C4-2B (cell line): ENCODE measurements at regions not wholly inside any gene's neighbourhood (a gene's known extent, or its start where the extent isn't known, plus 50 kb on each side); places are given as distances from the start of the nearest gene placed in this dataset.

ENCODE experiments used
- CTCF ChIP-seq: fragments of 450-650 bp; conservative IDR thresholded peaks from 2 replicates; pipeline ENCODE4 v1.5.1; 2017; ENCODE audit warnings: mild to moderate bottlenecking
- ZFX ChIP-seq: fragments of 450-650 bp; IDR thresholded peaks from 2 replicates; pipeline ENCODE4 v1.6.1; 2017

GRCh38 chr9:135340143-135340655 is 139.4 kb upstream of the PPP1R26 start:
- TF ChIP-seq CTCF (no peak), ZFX (no peak)
